SK-N-SH (cell line): ENCODE measurements at regions not wholly inside any gene's neighbourhood (a gene's known extent, or its start where the extent isn't known, plus 50 kb on each side); places are given as distances from the start of the nearest gene placed in this dataset.

Experiments
- CTCF ChIA-PET: fragments of 300-600, 350-600 bp; formaldehyde crosslinking; extraction: SDS; loops from one replicate; lab custom pipeline; 2021; lab: Yijun Ruan, JAX
- POLR2A ChIA-PET: fragments of 350-600 bp; sonication (Branson Sonifier 250); formaldehyde crosslinking; extraction: SDS; loops from one replicate; lab custom pipeline; 2020; ENCODE audit warnings: antibody characterized with exemption, inconsistent platforms; lab: Yijun Ruan, JAX
- DNase-seq: peaks from one replicate; pipeline ENCODE4 v3.0.0; 2012
- H2AFZ ChIP-seq: fragments of 200-600 bp; sonication (generic); 2 replicates; pipeline ENCODE4 v1.8.1; 2016; ENCODE audit warnings: antibody characterized with exemption, mild to moderate bottlenecking, low read depth
- H3F3A ChIP-seq: fragments of 200-600 bp; sonication (generic); replicated peaks from 2 replicates; pipeline ENCODE3; 2016; ENCODE audit warnings: antibody characterized with exemption, mild to moderate bottlenecking; ENCODE audit not compliant: insufficient read depth
- H3K27ac ChIP-seq, 2 experiments: fragments of 200-500 bp in 1 of 2; fragments of 200-600 bp in 1 of 2; sonication (Bioruptor generic) in 1 of 2; sonication (generic), shearing (Covaris generic) in 1 of 2; 2 replicates each; pipeline versions ENCODE4 v1.5.1 to v1.6.1; 2014 to 2016; ENCODE audit warnings: low read depth in 2 of 2, inconsistent platforms in 1 of 2, low read length in 1 of 2, mild to moderate bottlenecking in 1 of 2, mixed read lengths in 1 of 2
- H3K27me3 ChIP-seq: fragments of 200-600 bp; sonication (generic), shearing (Covaris generic); 2 replicates; pipeline ENCODE4 v1.6.1; 2016; ENCODE audit warnings: mixed run types; ENCODE audit not compliant: insufficient read depth
- H3K36me3 ChIP-seq, 2 experiments: fragments of 200-500 bp in 1 of 2; fragments of 200-600 bp in 1 of 2; sonication (Bioruptor generic) in 1 of 2; sonication (generic) in 1 of 2; replicated peaks in 1 of 2; 2 replicates each; pipeline versions ENCODE3 to v1.5.1; 2014 to 2016; ENCODE audit warnings: low read length in 1 of 2, mild to moderate bottlenecking in 1 of 2; ENCODE audit not compliant: insufficient read depth in 2 of 2, control insufficient read depth in 1 of 2
- H3K4me1 ChIP-seq, 2 experiments: fragments of 200-500 bp in 1 of 2; fragments of 200-600 bp in 1 of 2; sonication (Bioruptor generic) in 1 of 2; sonication (generic), shearing (Covaris generic) in 1 of 2; 2 replicates each; pipeline versions ENCODE4 v1.5.1 to v1.6.1; 2014 to 2016; ENCODE audit warnings: low read depth in 1 of 2, low read length in 1 of 2, mixed run types in 1 of 2; ENCODE audit not compliant: insufficient read depth in 2 of 2, control insufficient read depth in 1 of 2
- H3K4me2 ChIP-seq: fragments of 200-600 bp; sonication (generic), shearing (Covaris generic); 2 replicates; pipeline ENCODE4 v1.6.1; 2017; ENCODE audit warnings: mixed run types
- H3K4me3 ChIP-seq, 2 experiments: fragments of 200-500 bp in 1 of 2; fragments of 200-600 bp in 1 of 2; sonication (Bioruptor generic) in 1 of 2; sonication (generic), shearing (Covaris generic) in 1 of 2; 2 replicates each; pipeline versions ENCODE4 v1.5.1 to v1.8.1; 2014 to 2016; ENCODE audit warnings: low read depth in 2 of 2, inconsistent platforms in 1 of 2, low read length in 1 of 2, mild to moderate bottlenecking in 1 of 2, mixed read lengths in 1 of 2, moderate library complexity in 1 of 2
- H3K79me2 ChIP-seq: fragments of 200-600 bp; sonication (generic); 2 replicates; pipeline ENCODE4 v1.8.1; 2017; ENCODE audit warnings: mild to moderate bottlenecking; ENCODE audit not compliant: insufficient read depth
- H3K9ac ChIP-seq: fragments of 200-600 bp; sonication (generic); 2 replicates; pipeline ENCODE4 v1.6.1; 2017; ENCODE audit warnings: mixed run types
- H3K9me2 ChIP-seq: fragments of 200-600 bp; sonication (generic); 2 replicates; pipeline ENCODE4 v1.6.1; 2017; ENCODE audit warnings: mixed run types
- H3K9me3 ChIP-seq: fragments of 200-600 bp; sonication (generic); 2 replicates; pipeline ENCODE4 v1.6.1; 2017; ENCODE audit warnings: mixed run types, mild to moderate bottlenecking, moderate library complexity
- H4K20me1 ChIP-seq: fragments of 200-600 bp; sonication (generic); 2 replicates; pipeline ENCODE4 v1.6.1; 2017; ENCODE audit warnings: mild to moderate bottlenecking, mixed run types; ENCODE audit not compliant: insufficient read depth
- CHD2 ChIP-seq: fragments of 150-350 bp; IDR thresholded peaks from 2 replicates; pipeline ENCODE4 v1.6.1; 2018; ENCODE audit warnings: low read length; ENCODE audit not compliant: partially characterized antibody
- GABPA ChIP-seq: IDR thresholded peaks from 2 replicates; pipeline ENCODE4 v1.4.0; 2012; ENCODE audit warnings: low read depth, mild to moderate bottlenecking
- GATA2 ChIP-seq: sonication (generic); formaldehyde crosslinking; IDR thresholded peaks from 2 replicates; pipeline ENCODE4 v1.5.0; 2020; ENCODE audit warnings: mild to moderate bottlenecking, missing genetic modification reagents
- MEF2A ChIP-seq: IDR thresholded peaks from 2 replicates; pipeline ENCODE4 v1.4.0; 2012; ENCODE audit warnings: low read depth, borderline replicate concordance
- POLR2AphosphoS5 ChIP-seq: IDR thresholded peaks from 2 replicates; pipeline ENCODE4 v1.6.1; 2012; ENCODE audit warnings: low read depth, low read length
- RAD21 ChIP-seq: IDR thresholded peaks from 2 replicates; pipeline ENCODE4 v1.6.1; 2012; ENCODE audit warnings: mild to moderate bottlenecking, low read length
- USF1 ChIP-seq: IDR thresholded peaks from 2 replicates; pipeline ENCODE4 v1.4.0; 2012; ENCODE audit warnings: low read depth, borderline replicate concordance
- USF2 ChIP-seq: fragments of 150-350 bp; IDR thresholded peaks from 2 replicates; pipeline ENCODE4 v1.6.1; 2017; ENCODE audit warnings: antibody characterized with exemption, low read length, low read depth, borderline replicate concordance
- WGBS: methylation state at CpG from one replicate; pipeline ENCODE4 v1.1.6; 2017; ENCODE audit warnings: low lambda C conversion rate; 5-methylcytosine and 5-hydroxymethylcytosine counted together
- TF ChIP-seq, protein P1 (sequence below): fragments of 150-350 bp; IDR thresholded peaks from 2 replicates; pipeline ENCODE4 v1.6.1; 2016; ENCODE audit warnings: mild to moderate bottlenecking, low read depth, low read length

- TF ChIP-seq MEF2A (no peak), USF2 (no peak)
These were observed 75.2 kb upstream of the CHD6 start (continued) for GRCh38 chr20:41693136-41693979.

GRCh38 chr20:41692479-41693135 is 74.4 kb upstream of the CHD6 start:
- CTCF ChIA-PET: interaction anchor here (0.8 to 1.8 kb wide), 14 partner anchors 12 to 1739 kb away, joined by 3 to 9 read pairs (median 4); no protein-coding TSS in a partner anchor
- Histone ChIP-seq H3K9ac (peak overlapping the region; percentile 62), H4K20me1 (no peaks in the 10 kb centered on the region), H3K4me1 (peaks cover 0 to 5% of the 10 kb centered on the region in 2 experiments; a peak in 1 of 4 replicates), H3K36me3 (no peaks in the 10 kb centered on the region), H3K27me3 (no peaks in the 10 kb centered on the region; the same call in 1 of the 2 replicates), H2AFZ (peak overlapping the region; percentile 99), H3K79me2 (no peaks in the 10 kb centered on the region)
- 19% methylated on average over 25 of the region's 29 CpGs for WGBS
- TF ChIP-seq GABPA (peak; percentile 53; the same call in 1 of the 2 replicates), RAD21 (no peak), USF2 (peak; percentile 76), POLR2AphosphoS5 (0 out of 2 replicates have a peak, but pooled peaks have one; percentile 13), USF1 (peak; percentile 96), CHD2 (peak; percentile 41), GATA2 (CRISPR knock-in tag) (no peak)
- TF ChIP-seq, protein P1, sequence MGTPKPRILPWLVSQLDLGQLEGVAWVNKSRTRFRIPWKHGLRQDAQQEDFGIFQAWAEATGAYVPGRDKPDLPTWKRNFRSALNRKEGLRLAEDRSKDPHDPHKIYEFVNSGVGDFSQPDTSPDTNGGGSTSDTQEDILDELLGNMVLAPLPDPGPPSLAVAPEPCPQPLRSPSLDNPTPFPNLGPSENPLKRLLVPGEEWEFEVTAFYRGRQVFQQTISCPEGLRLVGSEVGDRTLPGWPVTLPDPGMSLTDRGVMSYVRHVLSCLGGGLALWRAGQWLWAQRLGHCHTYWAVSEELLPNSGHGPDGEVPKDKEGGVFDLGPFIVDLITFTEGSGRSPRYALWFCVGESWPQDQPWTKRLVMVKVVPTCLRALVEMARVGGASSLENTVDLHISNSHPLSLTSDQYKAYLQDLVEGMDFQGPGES: no peak
- TF ChIP-seq, all 33 proteins: peak for 5
- Histone ChIP-seq H3F3A (no peaks in the 10 kb centered on the region), H3K27ac (peak overlapping the region; percentile 20 to 95; a peak in 3 of 4 replicates), H3K4me2 (peak overlapping the region; percentile 84), H3K4me3 (peak overlapping the region; percentile 79 to 80), H3K9me2 (no peaks in the 10 kb centered on the region), H3K9me3 (no peaks in the 10 kb centered on the region)
- POLR2A ChIA-PET: interaction anchor here (0.6 to 1.9 kb wide), 5 partner anchors 19 to 563 kb away, joined by 3 to 15 read pairs (median 4); partner anchors contain the start of gene CHD6
- DNase-seq: peak; percentile 74
